ENCODE measurements at regions not wholly inside any gene's neighbourhood (a gene's known extent, or its start where the extent isn't known, plus 50 kb on each side); places are given as distances from the start of the nearest gene placed in this dataset.

DNA sequence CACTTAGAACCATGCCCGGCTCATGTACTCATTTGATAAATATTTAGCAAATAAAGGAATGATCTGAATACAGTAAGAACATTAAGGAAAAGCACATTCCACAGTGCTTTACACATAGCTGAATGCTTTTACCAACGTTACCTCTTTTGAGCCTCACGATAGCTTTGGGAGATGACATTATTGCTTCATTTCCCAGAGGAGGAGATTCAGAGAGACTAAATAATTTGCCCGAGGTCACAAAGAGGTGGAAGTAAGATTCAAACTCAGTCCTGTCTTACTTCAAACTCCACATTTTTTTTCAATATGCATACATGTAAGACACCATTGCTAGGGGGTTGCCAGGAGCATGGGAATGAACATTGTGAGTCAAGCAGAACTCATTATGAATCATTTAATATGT, 538.5 kb downstream of the BCOR start:
- peaks cover 0 to under 1% (median 0%) of the 10 kb centered on the region in 8 donors for H3K9me3 ChIP-seq
- DNase-seq: no peak
- no peak overlapping the region for H3K27ac ChIP-seq
- peaks cover 0 to 4% (median 0%) of the 10 kb centered on the region in 7 donors for H3K27me3 ChIP-seq (replicated peaks in 1 of 7)
- no peaks in the 10 kb centered on the region for H3K4me1 ChIP-seq
- no peaks in the 10 kb centered on the region for H3K36me3 ChIP-seq
- intact Hi-C loops (cut with DNase I; ENCODE audit: low total_unique reads): no loop called here
- no peak for TF ChIP-seq POLR2A (IDR thresholded peaks at IDR 0.05)
- TF ChIP-seq CTCF (IDR thresholded peaks at IDR 0.05 in 8 of 11, conservative IDR thresholded peaks at IDR 0.05 in 3 of 11): no peak
- no peak for TF ChIP-seq POLR2AphosphoS5 (IDR thresholded peaks at IDR 0.05)
- no peak overlapping the region for H3K4me3 ChIP-seq
- WGBS, 5 donors: 74 to 86% (median 78%) methylated on average over 4 of the region's 4 CpGs

DNA sequence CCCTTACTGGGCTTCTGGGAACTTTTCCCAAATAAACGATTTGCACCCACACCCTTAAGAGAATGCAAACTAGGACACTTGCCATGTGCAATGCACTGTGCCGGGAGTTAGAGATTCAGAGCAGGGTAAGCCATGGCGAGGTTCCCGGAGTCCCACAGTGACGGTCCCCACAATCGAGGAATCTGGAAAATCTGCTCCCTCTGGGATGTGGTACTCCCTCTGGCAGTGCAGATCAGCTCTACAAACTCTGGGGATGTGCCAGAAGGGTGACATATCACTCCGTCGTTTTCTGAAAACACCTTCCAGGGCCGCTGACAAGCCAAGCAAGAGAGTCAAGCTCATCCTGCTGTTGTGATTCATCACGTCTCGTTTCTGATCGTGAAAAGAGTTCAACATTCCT, 537.5 kb downstream of the BCOR start:
- peaks cover 0 to 3% (median 0%) of the 10 kb centered on the region in 7 donors for H3K27me3 ChIP-seq (replicated peaks in 1 of 7)
- intact Hi-C loops (cut with DNase I; ENCODE audit: low total_unique reads): no loop called here
- TF ChIP-seq POLR2AphosphoS5 (IDR thresholded peaks at IDR 0.05) (no peak), CTCF (IDR thresholded peaks at IDR 0.05 in 8 of 11, conservative IDR thresholded peaks at IDR 0.05 in 3 of 11) (no peak), POLR2A (IDR thresholded peaks at IDR 0.05) (no peak)
- no peaks in the 10 kb centered on the region for H3K4me1 ChIP-seq
- DNase-seq: no peak
- 78 to 94% (median 87%) methylated on average over 3 to 12 of the region's 12 CpGs for WGBS, 5 donors
- H3K36me3 ChIP-seq: no peaks in the 10 kb centered on the region
- no peak overlapping the region for H3K4me3 ChIP-seq
- no peak overlapping the region for H3K27ac ChIP-seq
- no peaks in the 10 kb centered on the region for H3K9me3 ChIP-seq

- no peaks in the 10 kb centered on the region for H3K36me3 ChIP-seq
- H3K4me3 ChIP-seq: no peak overlapping the region
- H3K27ac ChIP-seq: no peak overlapping the region
- no peak for TF ChIP-seq POLR2A (IDR thresholded peaks at IDR 0.05)
- no peak for TF ChIP-seq CTCF (IDR thresholded peaks at IDR 0.05 in 8 of 11, conservative IDR thresholded peaks at IDR 0.05 in 3 of 11)
- no peak for TF ChIP-seq POLR2AphosphoS5 (IDR thresholded peaks at IDR 0.05)
- peaks cover 0 to 8% (median 0%) of the 10 kb centered on the region in 7 donors for H3K27me3 ChIP-seq (replicated peaks in 1 of 7)
- H3K4me1 ChIP-seq: no peaks in the 10 kb centered on the region
- no peak for DNase-seq
- intact Hi-C loops (cut with DNase I; ENCODE audit: low total_unique reads): no loop called here
- H3K9me3 ChIP-seq: peaks cover 0 to 5% (median 0%) of the 10 kb centered on the region in 8 donors
These were observed 534.6 kb downstream of the BCOR start for GRCh38 chrX:39563178-39563577.

DNA sequence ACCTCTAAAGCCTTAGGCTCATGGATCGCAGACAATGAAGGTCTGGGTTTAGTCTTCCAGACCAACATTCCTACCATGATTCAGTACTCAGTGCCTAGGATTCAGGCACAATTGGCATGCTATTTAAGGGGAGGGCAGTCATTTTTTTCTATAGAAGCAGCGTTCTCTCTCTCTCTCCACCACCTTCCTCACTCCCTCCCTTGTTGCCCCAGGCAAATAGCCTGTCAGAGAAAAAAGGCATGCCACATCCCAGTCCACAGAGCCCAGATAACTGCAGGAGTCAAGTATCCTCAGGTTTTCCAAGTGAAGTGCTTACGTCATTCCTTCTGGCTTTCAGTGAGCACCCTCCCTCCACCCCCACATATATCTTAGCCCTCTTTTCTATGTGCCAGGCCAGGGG, 533.0 kb downstream of the BCOR start:
- Histone ChIP-seq H3K27me3 (replicated peaks in 1 of 7) (peaks cover 0 to 10% (median 0%) of the 10 kb centered on the region in 7 donors), H3K9me3 (peaks cover 0 to 5% (median 0%) of the 10 kb centered on the region in 8 donors), H3K27ac (no peak overlapping the region), H3K4me3 (no peak overlapping the region), H3K4me1 (no peaks in the 10 kb centered on the region), H3K36me3 (no peaks in the 10 kb centered on the region)
- intact Hi-C loops (cut with DNase I; ENCODE audit: low total_unique reads): no loop called here
- DNase-seq: no peak
- TF ChIP-seq CTCF (IDR thresholded peaks at IDR 0.05 in 8 of 11, conservative IDR thresholded peaks at IDR 0.05 in 3 of 11): no peak
- no peak for TF ChIP-seq POLR2A (IDR thresholded peaks at IDR 0.05)
- no peak for TF ChIP-seq POLR2AphosphoS5 (IDR thresholded peaks at IDR 0.05)
- WGBS, 5 donors: 70 to 95% (median 90%) methylated on average over 2 to 3 of the region's 3 CpGs

Data from spleen (tissue), 11 donors.